HG03280 (cell line): ENCODE measurements at regions not wholly inside any gene's neighbourhood (a gene's known extent, or its start where the extent isn't known, plus 50 kb on each side); places are given as distances from the start of the nearest gene placed in this dataset.

ENCODE experiments used
- ATAC-seq: cut with Tn5 transposase; IDR thresholded peaks from one replicate; pipeline ENCODE4 v1.9.1; 2021; ENCODE audit warnings: mild to moderate bottlenecking, moderate library complexity; ENCODE audit not compliant: unreplicated experiment

DNA sequence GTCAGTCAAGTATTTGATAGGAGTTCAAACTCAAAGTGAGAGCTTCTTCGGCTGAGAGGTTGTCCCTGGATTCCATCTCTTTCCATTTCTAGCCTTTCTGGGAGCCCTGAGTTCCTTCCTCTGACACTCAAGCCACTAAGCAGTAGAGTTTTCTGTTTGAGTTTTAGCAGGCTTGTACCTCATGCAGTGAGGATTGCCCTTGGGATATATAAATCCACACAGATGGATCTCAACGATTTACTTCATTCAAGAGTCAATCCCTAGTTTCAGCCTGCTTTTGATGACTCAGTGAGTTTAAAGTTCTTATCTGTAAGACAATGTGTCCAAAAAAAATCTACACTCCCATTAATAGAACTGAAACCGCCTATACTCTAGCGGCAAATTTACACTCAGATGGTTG, 2240.9 kb upstream of the WWC1 start:
- no peak for ATAC-seq

DNA sequence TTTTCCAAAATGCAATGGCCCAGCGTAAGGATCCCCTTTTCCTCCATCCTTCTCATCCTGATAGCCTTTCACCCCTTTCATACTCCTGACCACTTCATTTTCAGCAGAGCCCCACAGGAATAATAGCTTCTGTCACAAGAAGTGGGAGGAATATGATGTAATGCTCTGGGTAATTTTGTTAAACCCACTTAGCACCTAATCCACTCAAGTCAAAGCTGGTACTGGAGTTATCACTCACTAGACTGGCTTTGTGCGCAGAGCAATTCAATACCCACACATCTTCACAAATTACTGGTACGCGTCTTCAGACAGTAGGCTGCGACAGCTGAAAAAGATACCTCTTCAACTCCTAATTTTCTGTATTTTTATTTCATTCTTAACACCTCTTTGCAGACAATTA, 2232.8 kb upstream of the WWC1 start:
- no peak for ATAC-seq

DNA sequence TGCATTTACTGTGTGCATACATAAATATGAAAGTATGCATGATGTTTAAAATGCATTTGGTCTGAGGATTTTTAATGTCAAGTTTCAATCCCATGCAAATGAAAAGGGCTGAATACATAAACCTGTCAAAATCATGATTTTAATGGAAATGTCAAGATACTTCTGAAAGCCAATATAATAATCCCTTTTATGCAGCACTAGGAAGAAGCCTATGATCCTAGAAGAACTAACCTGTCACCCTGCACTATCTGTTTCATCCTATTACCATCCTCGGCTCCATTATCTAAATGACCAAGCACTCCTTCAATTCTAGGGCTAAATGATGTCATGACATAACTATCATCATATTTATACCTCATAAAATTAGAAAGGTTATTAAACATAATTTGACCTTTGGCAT, 2229.4 kb upstream of the WWC1 start:
- no peak for ATAC-seq

DNA sequence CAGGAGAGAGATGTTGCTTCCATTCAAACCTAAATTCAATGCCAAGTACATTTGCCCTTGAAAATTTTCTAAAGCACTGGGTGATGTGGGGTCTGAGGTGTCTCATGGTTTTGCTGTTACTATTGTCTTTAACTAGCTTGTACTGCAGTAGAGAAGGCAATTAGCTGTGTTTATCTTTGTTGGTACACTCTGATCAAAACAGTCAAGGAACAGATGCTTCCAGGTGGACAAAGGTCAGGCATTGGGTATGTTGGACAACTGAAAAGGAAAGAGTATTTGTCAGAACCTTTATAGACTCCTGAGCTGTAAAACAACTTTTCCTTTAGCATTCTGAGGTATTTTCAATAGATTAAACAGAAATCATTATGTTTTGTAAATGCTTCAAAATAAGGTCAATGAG, 2228.7 kb upstream of the WWC1 start:
- no peak for ATAC-seq

DNA sequence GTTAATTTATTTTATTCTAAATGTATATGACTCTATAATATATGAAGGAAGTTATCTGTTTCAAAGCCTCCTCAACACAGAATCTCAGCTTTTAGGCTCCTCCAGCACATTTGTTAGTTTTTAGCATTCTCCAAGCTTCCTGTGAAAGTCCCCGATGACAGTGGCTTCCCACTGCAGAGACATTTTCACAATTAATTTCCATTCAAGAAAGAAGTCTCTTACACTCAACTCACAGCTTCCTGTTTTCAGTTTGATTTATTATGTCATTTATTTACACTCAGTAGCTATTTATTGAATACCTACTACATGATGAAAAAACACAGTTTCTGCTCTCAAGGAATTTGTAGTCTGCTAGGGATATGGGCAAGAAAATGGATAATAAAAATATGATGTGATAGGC, 2228.2 kb upstream of the WWC1 start:
- no peak for ATAC-seq

DNA sequence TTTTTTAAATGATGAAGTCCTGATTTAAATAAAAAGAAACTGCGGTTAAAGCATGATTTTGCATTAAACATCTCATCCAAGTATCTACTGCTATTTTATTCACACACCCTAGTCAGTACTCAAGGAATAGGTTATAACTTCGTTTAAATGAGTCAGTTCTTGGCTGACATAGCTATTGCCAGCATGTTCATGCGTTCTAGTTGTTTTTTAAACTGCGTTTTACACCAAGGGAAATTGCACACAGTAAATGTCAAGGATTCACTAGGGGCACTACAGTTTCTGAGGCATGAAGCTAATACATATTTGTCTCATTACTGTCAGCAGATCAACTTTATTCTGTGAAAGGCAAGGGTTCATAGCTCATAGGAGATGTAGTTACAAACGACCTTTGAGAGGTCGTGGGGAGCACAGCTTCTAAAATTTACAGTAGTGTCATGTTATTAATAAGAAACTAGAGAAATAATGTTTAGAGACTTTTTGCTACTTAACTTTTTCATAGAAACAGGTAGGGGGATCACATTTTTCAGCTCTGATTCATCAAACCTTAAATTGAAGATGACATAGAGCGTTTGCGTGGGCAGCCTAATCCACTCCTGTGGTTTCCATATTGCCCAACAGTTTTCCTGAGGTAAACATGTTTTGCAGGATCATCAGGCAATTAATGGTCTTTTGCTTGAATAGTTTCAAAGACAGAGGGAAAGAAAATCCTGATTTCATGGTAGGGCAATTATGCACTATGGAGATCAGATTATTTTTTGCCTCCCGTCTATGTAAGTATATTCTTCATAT, 2222.7 kb upstream of the WWC1 start:
- no peak for ATAC-seq

DNA sequence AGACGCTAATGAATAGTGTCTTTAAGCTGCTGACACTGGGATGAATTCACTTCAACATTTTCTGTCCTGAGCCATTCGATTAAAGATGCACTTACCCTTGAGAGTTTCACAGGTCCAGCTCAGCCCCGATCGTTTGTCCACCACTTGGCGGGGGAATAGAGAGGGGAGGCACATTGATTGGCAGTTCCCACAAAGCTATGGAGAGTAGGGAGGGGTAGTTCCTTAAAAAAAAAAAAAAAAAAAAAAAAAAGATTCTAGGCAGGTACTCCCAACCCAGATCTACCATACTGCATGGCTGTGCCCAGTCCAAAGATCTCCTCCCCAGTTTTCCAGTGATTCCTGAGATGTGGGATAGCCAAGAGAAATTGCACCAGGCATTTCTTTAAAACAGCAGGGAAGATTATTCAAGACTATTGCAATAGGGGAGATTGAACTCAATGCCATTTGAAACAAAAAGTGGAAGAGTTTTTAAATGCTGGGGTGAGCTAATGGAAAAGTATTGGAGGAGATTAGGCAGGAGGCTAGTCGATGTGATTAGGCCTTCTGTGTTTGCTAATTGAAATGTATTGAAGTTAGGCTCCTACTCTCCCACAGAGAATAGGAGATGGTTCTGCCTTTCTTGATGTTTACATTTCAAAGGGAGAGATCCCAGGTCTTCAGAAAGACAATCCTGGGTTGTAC, 2217.4 kb upstream of the WWC1 start:
- ATAC-seq: no peak

DNA sequence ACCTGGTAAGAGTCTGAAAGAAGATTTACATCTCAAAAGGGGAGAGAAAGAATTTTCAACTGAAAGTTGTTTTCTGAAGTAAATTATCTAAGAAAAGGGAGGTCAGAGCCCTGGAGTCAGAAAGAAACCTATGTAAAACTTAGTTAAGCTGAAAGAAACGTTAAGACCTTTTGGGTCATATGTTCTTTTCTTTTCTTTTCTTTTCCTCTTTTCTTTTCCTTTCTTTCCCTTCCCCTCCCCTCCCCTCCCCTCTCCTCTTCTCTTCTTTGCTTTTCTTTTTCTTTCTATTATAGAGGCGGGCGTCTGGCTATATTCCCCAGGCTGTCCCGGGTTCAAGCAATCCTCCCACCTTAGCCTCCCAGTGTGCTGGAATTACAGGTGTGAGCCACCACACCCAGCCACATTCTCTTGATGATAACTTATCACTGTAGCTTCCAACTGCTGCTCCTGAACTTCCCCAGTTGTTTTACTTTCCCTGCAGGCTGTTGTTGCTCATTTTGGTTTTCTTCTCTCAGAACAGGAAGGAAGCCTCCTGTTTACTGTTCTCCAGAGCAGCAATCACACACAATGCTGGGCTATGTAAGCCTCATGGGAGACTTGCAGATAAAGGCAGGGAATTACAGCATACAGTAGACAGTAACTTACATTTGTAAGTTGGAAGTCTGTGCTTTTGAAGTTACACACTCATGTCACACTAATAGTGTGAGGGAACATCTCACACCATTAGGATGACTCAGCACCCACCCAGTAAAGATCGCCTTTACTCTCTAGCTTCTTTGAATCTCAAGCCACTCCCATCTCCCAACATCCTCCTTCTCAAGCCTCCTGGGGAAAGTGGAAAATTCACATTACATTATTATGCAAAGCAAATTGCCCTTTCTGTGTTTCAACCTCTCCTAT, 2216.6 kb upstream of the WWC1 start:
- no peak for ATAC-seq

DNA sequence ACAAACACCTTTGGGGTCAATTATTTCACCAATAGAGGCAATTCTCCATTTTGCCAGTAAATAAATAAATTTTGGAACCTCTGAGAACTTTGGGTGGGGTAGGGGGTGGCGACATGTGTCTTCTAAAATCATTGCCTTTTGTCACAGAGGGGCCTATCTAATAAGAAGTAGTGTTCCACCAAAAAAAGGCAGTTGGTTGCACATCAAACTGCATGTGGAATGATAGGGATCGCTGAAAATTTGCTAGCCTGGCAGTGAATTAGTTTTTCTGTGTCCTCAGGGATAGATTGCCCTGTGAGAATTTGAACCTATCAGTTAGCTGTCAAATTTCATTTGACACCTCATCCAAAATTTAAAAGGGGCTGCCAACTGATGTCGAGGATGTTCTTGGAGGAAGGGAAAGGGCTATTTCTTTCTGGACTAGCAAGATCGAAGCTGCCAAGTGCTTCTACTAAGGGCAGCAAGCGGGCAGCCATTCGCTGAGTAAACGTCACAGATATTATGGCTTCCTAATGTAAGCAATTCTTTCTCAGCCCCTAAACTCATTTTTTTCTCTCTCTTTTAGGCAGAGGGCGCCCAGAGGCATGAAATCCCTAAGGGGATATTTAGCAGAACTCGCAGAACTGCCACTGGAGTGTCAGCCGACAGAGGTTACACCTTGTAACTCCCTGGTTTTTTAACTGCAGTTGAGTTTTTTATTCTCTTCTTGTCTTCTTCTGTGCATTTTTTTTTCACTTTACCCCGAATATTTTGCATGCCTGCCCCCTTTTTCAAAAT, 2208.1 kb upstream of the WWC1 start:
- ATAC-seq: no peak

DNA sequence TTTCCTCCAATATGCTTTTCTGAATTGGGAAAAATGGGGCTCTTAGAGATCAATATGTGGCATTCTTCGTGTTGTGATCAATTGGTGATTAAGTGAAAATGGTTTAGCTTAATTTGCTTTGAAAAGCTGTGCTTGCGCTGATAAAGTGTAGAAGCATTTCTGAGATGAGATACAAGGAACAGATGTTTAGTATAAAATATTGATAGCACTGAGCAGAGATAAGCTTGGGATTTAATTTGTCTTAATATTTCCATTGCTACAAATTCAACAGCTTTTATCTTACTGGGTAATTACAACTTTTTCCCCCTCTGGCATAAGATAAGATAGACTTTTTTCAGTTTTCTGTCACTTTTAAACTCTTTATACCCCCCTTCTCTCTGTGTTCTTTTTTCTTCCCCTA, 2204.9 kb upstream of the WWC1 start:
- no peak for ATAC-seq

DNA sequence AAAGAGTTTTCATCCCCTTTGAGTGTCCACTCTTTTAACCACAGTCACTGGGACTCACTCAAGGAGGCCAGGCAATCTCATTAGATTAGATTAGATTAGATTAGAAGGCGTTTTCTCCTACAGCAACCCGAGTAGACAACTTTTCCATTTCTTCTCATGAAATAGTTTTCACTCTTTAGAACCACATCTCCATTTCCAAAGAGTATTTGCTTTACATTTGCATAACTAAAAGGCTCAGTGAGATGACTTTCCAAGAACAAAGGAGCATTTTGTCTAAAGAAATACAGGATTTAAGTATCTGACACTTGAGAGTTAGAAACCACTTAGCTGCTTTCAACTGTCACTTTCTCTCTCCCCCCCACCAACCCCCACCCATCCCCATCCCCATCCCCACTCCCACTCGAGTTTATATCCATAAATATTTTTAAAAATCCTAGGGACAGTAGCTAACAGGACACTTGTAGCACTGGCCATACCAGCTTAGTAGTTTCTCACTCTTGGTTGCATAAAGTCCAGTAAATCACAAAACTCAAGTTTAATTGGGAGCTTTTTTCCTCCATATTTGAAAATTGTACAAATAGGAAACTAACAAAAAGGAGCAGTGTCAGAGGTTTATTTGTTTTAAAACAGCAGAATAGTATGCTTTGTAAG, 2202.9 kb upstream of the WWC1 start:
- no peak for ATAC-seq

DNA sequence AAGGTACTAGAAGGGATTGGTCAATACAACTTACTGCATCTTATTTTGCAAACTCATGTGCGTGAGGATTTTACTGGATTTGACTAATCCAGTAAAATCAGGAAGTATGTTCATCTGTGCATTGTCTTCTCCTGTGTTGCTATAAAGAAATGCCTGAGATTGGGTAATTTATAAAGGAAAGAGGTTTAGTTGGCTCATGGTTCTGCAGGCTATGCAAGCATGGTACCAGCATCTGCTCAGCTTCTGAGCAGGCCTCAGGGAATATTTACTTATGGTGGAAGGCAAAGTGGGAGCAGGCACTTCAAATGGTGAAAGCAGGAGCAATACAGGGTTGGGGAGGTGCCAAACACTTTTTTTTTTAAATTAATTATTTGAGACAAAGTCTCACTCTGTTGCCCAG, 2199.5 kb upstream of the WWC1 start:
- no peak for ATAC-seq

DNA sequence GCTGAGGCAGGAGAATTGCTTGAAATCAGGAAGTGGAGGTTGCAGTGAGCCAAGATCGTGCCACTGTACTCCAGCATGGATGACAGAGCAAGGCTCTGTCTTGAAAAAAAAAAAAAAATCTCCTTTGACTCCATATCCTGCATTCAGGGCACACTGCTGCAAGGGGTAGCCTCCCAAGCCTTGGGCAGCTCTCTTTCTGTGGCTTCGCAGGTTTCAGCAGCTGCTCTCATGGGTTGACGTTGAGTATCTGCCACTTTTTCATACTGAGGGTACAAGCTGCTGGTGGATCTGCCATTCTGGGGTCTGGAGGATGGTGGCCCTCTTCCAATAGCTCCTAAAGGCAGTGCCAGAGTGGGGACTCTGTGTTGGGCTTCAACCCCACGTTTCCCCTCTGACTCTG, 2198.1 kb upstream of the WWC1 start:
- ATAC-seq: no peak

DNA sequence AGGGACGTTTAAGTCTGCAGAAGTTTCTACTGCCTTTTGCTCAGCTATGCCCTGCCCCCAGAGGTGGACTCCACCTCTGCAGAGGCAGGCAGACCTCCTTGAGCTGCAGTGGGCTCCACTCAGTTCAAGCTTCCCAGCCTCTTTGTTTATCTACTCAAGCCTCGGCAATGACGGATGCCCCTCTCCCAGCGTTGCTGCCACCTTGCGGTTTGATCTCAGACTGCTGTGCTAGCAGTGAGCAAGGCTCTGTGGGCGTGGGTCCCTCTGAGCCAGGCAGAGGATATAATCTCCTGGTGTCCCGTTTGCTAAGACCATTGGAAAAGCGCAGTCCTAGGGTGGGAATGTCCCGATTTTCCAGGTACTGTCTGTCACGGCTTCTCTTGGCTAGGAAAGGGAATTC, 2188.5 kb upstream of the WWC1 start:
- ATAC-seq: no peak

DNA sequence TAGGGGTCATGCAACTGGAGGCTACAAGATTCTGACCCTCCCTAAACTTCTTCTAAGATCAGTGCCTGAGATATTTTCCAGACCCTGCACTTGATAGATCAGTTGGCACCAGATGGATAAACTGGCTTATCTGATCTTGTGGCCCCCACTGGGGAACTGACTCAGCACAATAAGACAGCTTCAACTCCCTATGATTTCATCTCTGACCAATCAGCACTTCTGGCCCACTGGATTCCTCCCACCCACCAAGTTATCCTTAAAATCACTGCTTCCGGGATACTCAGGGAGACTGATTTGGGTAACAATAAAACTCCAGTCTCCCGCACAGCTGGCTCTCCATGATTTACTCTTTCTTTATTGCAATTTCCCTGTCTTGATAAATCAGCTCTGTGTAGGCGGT, 2180.4 kb upstream of the WWC1 start:
- ATAC-seq: no peak

DNA sequence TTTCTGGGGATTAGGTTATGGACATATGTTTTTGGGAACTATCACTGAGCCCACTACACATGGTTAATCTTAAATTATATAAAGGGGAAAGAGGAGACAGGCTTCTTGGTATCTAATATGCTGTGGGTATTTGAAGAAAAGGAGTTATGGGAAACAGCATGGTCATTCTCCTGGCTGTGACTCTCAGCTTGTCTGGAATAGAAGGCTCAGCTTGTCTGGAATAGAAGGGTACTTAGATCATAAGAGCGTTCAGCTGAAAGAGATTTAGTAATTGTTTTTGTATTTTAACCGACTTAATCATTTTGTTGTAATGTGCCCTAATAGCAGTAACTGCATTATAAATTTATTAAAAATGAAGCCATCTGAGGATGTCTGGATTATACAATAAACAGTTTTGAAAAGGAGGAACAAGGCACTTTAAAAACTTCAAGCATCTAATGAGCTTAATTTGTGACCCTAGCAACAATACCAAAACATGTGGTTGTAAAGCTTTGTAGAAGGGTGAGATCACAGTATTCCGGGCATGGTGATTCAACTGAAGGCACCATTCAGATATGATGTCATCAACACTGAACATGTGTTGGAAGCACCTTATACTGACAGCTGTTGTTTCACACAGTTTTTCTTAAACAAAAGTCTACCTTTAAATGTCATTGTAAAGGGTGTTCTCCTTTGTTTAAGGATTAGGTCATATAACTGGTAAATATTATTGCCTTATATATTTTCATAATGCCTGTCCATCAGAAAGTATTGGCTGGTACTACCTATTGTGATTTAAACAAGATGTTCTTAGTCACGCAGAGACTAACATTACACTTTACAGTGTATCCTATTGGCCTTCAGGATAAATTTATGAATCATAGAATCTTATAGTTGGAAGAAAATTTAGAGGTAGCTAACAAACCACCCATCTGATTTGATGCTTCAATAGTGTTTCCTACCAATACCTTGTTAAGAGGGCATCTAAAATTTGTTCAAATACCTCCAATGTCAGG, 2174.1 kb upstream of the WWC1 start:
- ATAC-seq: no peak

DNA sequence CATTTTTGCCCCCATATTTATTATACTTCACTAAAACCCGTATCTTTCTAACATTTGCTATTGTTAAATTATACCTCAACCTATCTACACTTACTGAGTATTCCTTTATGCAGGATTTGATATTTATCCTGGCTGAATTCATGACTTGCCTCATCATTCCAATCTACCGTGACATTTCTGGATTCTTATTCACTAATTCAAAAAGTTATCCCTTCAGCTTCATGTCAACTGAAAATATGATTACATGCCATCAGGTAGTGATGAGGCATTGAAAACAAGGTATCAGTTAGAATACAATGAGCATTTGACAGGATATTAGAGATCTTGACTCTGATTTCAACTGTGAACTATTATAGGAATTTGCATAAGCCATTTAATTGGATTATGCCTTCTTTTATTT, 2171.9 kb upstream of the WWC1 start:
- ATAC-seq: no peak

DNA sequence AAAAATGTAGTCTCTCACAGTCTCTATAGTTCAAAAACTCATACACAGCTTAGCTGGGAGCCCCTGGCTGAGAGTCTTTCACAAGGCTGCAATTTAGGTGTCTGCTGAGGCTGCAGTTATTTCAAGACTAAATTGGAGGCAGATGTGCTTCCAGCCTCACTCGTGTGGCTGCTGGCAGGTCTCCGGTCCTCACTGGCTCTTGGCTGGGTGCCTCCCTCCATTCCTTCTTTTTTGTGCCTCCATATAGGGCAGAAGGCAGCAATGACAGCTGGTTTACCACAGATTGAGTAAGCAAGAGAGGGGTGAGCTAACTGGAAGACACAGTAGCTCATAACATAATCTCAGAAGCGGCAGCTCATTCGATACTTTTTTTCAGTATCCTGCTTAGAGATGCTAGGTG, 2167.7 kb upstream of the WWC1 start:
- no peak for ATAC-seq
